ENCODE measurements at regions not wholly inside any gene's neighbourhood (a gene's known extent, or its start where the extent isn't known, plus 50 kb on each side); places are given as distances from the start of the nearest gene placed in this dataset.

DNA sequence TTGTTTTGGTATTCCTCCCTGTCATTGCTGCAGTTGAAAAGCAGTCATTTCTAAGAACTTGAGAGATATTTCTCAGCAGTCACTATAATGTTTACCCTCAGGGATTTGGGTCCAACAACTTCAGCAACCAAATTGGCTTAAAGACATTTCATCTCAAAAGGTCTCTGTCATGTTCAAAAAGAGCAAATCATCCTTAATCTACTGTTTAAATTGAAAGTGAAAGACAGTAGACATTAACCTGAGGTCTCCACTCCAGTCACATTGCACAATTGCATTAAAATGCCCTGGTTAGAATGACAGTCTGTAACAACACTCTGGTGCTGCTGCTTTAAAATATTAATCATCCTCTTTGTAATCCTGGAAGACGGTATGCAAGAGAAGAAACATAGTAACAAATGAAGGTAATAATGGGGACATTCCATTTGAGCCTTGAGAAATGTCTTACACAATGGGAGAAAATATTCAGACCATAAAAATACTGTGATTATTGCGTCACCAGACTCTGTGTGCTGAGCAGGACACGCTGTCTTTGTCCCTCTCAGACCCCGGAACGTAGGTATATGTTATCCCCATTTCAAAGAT lies 90.2 kb upstream of the UNC5C start:
- TF ChIP-seq, protein P1, sequence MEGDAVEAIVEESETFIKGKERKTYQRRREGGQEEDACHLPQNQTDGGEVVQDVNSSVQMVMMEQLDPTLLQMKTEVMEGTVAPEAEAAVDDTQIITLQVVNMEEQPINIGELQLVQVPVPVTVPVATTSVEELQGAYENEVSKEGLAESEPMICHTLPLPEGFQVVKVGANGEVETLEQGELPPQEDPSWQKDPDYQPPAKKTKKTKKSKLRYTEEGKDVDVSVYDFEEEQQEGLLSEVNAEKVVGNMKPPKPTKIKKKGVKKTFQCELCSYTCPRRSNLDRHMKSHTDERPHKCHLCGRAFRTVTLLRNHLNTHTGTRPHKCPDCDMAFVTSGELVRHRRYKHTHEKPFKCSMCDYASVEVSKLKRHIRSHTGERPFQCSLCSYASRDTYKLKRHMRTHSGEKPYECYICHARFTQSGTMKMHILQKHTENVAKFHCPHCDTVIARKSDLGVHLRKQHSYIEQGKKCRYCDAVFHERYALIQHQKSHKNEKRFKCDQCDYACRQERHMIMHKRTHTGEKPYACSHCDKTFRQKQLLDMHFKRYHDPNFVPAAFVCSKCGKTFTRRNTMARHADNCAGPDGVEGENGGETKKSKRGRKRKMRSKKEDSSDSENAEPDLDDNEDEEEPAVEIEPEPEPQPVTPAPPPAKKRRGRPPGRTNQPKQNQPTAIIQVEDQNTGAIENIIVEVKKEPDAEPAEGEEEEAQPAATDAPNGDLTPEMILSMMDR (conservative IDR thresholded peaks at IDR 0.05 in 1 of 2, IDR thresholded peaks at IDR 0.05 in 1 of 2; ENCODE audit: extremely low read depth in 1 of 2, insufficient read depth in 1 of 2, low read depth in 1 of 2, low read length in 2 of 2) = no peak
- TF ChIP-seq EZH2 (IDR thresholded peaks at IDR 0.05; ENCODE audit: borderline replicate concordance, low read length) = no peak
